ENCODE measurements at regions not wholly inside any gene's neighbourhood (a gene's known extent, or its start where the extent isn't known, plus 50 kb on each side); places are given as distances from the start of the nearest gene placed in this dataset.

- no peak for TF ChIP-seq POLR2A (IDR thresholded peaks at IDR 0.05)
- no peak for TF ChIP-seq CTCF (IDR thresholded peaks at IDR 0.05)
- no peak for TF ChIP-seq EP300 (IDR thresholded peaks at IDR 0.05)
- TF ChIP-seq POLR2AphosphoS5 (IDR thresholded peaks at IDR 0.05): no peak
These were observed 56.4 kb upstream of the C1GALT1 start for GRCh38 chr7:7125963-7126362.
